RWPE2 (cell line): ENCODE measurements at regions not wholly inside any gene's neighbourhood (a gene's known extent, or its start where the extent isn't known, plus 50 kb on each side); places are given as distances from the start of the nearest gene placed in this dataset.

ENCODE experiments used
- ATAC-seq: fragments of 200-7000 bp; cut with Tn5 transposase; 3 replicates; pipeline ENCODE4 v1.9.1; 2021; ENCODE audit warnings: low read depth
- DNase-seq: peaks from one replicate; pipeline ENCODE4 v3.0.0-alpha.2; 2020; ENCODE audit warnings: low spot score
- H3K27ac ChIP-seq: fragments of 450-650 bp; 2 replicates; pipeline ENCODE4 v1.5.1; 2017; ENCODE audit warnings: mild to moderate bottlenecking; ENCODE audit not compliant: poor library complexity, severe bottlenecking
- H3K27me3 ChIP-seq: fragments of 250-450 bp; sonication (Bioruptor Pico); 2 replicates; pipeline ENCODE4 v1.5.1; 2021; ENCODE audit warnings: mild to moderate bottlenecking, moderate library complexity; ENCODE audit not compliant: insufficient read depth, poor library complexity, severe bottlenecking
- H3K36me3 ChIP-seq: fragments of 250-450 bp; sonication (Bioruptor Pico); 2 replicates; pipeline ENCODE4 v1.5.1; 2020; ENCODE audit warnings: low read depth, mild to moderate bottlenecking, moderate library complexity
- H3K4me1 ChIP-seq: fragments of 250-450 bp; sonication (Bioruptor Pico); 2 replicates; pipeline ENCODE4 v1.5.1; 2021; ENCODE audit warnings: mild to moderate bottlenecking, moderate library complexity; ENCODE audit not compliant: insufficient read depth, poor library complexity, severe bottlenecking
- H3K4me3 ChIP-seq: fragments of 250-450 bp; sonication (Bioruptor Pico); 2 replicates; pipeline ENCODE4 v1.5.1; 2021; ENCODE audit warnings: mild to moderate bottlenecking, moderate library complexity; ENCODE audit not compliant: severe bottlenecking
- H3K9me3 ChIP-seq: fragments of 250-450 bp; sonication (Bioruptor Pico); 2 replicates; pipeline ENCODE4 v1.5.1; 2021; ENCODE audit warnings: mild to moderate bottlenecking, moderate library complexity; ENCODE audit not compliant: severe bottlenecking
- TF ChIP-seq, protein P1 (sequence below): fragments of 450-650 bp; IDR thresholded peaks from one replicate; pipeline ENCODE4 v1.5.1; 2017; ENCODE audit warnings: mild to moderate bottlenecking, moderate library complexity; ENCODE audit not compliant: poor library complexity, severe bottlenecking

DNA sequence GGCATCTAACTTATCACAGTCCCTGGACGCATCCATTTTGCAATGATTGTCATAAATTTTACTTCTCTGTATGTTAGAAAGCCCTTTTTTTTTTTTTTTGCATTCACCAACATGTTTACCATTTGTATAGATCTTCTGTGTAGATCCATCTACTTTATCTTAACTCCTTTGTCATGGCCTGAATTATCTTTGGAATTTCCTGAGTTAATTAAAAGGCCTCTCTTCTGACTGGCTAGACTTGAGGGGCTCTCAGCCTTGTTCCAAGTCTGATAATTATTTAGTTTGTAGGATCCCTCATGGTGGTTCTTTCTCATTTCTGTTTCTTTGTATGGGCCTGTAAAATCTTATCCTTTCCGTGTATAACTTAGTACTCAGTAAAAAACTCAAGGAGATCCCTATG lies 387.0 kb downstream of the C12orf50 start:
- Histone ChIP-seq H3K27me3 (no peaks in the 10 kb centered on the region), H3K36me3 (no peaks in the 10 kb centered on the region), H3K4me3 (no peak overlapping the region), H3K9me3 (no peaks in the 10 kb centered on the region), H3K27ac (no peak overlapping the region), H3K4me1 (no peaks in the 10 kb centered on the region)
- ATAC-seq (no peak), DNase-seq (no peak)
- TF ChIP-seq, protein P1, sequence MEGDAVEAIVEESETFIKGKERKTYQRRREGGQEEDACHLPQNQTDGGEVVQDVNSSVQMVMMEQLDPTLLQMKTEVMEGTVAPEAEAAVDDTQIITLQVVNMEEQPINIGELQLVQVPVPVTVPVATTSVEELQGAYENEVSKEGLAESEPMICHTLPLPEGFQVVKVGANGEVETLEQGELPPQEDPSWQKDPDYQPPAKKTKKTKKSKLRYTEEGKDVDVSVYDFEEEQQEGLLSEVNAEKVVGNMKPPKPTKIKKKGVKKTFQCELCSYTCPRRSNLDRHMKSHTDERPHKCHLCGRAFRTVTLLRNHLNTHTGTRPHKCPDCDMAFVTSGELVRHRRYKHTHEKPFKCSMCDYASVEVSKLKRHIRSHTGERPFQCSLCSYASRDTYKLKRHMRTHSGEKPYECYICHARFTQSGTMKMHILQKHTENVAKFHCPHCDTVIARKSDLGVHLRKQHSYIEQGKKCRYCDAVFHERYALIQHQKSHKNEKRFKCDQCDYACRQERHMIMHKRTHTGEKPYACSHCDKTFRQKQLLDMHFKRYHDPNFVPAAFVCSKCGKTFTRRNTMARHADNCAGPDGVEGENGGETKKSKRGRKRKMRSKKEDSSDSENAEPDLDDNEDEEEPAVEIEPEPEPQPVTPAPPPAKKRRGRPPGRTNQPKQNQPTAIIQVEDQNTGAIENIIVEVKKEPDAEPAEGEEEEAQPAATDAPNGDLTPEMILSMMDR: no peak

DNA sequence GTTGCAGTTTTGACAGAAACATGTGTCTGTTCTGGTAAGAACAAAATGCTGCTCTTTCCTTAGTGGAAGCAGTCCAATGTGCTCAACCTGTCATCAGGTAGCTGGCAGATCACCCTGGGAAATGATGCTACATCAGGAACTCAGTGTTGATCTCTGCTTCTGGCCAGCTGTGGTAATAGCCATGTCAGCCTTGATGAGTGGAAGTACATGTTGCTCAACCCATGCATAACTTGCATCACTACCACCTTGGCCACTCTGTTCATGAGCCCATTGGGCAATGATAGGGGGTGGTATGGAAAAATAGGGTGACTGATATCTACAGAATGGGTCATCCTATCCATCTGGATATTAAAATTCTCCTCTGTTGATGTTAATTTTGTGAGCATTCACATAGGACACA lies 411.0 kb downstream of the C12orf50 start:
- H3K4me1 ChIP-seq: no peaks in the 10 kb centered on the region
- ATAC-seq: no peak
- H3K9me3 ChIP-seq: no peaks in the 10 kb centered on the region
- TF ChIP-seq, protein P1: no peak
- no peaks in the 10 kb centered on the region for H3K27me3 ChIP-seq
- no peak overlapping the region for H3K27ac ChIP-seq
- no peak for DNase-seq
- H3K4me3 ChIP-seq: no peak overlapping the region
- H3K36me3 ChIP-seq: no peaks in the 10 kb centered on the region

DNA sequence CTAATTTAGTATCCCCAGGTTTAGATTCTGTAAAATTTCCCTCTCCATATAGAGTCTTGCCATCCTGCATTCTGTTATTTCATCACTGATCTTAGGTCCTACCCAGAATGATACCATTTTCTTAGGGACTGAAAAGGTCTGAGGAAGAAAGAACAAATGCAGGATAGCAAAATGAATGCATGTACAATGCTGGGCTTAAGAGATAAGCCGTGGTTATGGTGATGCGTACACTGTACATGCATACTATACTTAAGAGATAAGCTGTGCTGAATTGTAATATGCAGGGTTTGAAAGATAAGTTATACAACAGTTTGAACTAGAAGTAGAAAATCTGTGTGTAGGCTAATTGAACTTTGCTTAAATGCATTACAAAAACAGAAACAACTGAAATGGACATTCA lies 416.2 kb downstream of the C12orf50 start:
- Histone ChIP-seq H3K4me3 (no peak overlapping the region), H3K27me3 (no peaks in the 10 kb centered on the region), H3K36me3 (no peaks in the 10 kb centered on the region), H3K27ac (no peak overlapping the region), H3K9me3 (no peaks in the 10 kb centered on the region), H3K4me1 (no peaks in the 10 kb centered on the region)
- DNase-seq: no peak
- TF ChIP-seq, protein P1: no peak
- ATAC-seq: no peak

DNA sequence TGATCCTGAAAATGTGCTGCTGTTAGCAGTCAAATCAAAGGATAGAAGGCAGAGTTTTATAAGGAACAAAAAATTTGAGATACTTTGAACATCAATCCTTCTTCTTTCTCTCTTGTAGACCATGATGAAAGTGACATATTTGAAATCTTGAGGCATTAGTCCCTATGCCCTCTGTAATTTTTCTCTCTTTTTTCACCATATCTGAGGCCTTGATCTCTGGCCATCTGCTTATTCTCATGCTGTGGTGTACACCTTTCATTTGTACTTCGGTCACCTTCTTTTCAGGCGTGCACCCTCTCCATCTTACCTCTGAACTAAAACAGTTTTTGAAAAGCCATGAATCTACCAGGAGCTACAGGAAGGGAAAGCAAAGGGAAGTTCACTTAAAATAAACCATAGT lies 420.9 kb downstream of the C12orf50 start:
- no peak for ATAC-seq
- Histone ChIP-seq H3K36me3 (no peaks in the 10 kb centered on the region), H3K27me3 (no peaks in the 10 kb centered on the region), H3K9me3 (no peaks in the 10 kb centered on the region), H3K4me3 (no peak overlapping the region), H3K27ac (no peak overlapping the region), H3K4me1 (no peaks in the 10 kb centered on the region)
- no peak for DNase-seq
- TF ChIP-seq, protein P1: no peak

DNA sequence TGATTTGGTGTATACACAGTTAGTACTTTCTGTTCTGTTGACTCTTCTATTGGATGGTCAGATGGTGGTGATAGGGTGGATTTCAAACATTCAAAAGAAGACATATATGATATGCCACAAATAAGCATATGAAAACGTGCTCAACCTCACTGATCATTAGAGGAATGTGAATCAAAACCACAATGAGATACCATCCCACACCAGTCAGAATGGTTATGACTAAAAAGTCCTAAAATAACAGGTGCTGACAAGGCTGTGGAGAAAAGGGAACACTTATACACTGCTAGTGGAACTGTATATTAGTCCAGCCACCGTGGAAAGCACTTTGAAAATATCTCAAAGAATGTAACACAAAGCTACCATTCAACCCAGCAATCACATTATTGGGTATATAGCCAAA lies 425.5 kb downstream of the C12orf50 start:
- Histone ChIP-seq H3K4me3 (no peak overlapping the region), H3K27ac (no peak overlapping the region), H3K4me1 (no peaks in the 10 kb centered on the region), H3K36me3 (no peaks in the 10 kb centered on the region), H3K9me3 (no peaks in the 10 kb centered on the region), H3K27me3 (no peaks in the 10 kb centered on the region)
- DNase-seq (no peak), ATAC-seq (no peak)
- TF ChIP-seq, protein P1: no peak
